HG03521 (cell line): ENCODE measurements at regions not wholly inside any gene's neighbourhood (a gene's known extent, or its start where the extent isn't known, plus 50 kb on each side); places are given as distances from the start of the nearest gene placed in this dataset.

Experiments used
- ATAC-seq: cut with Tn5 transposase; IDR thresholded peaks from one replicate; pipeline ENCODE4 v1.9.1; 2021; ENCODE audit warnings: mild to moderate bottlenecking, moderate library complexity; ENCODE audit not compliant: unreplicated experiment

DNA sequence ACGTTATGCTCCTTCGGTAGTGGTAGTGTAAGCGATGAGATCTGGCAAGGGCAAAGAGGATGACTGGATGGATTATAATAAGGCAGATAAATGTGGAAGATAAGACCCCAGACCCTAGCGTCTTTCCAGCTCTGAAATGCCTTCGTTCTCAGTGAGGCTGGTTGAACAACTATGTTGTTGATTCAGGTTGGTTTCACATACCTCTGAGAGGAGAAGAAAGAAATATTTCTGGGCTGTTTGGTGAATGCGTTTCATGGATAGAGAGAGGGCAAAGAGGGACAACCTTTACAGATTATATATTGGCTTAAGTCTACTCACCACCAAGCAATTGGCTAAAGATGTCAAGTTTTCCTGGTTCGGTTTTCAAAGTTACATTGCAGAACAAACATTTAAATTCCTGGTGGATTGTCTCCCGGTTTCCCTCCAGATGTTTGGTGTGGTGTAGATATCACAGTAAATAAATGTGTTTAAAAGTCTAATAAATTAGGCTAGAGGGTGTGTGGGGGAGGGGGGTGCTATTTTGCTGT is 190.1 kb upstream of the GLI2 start:
- no peak for ATAC-seq

DNA sequence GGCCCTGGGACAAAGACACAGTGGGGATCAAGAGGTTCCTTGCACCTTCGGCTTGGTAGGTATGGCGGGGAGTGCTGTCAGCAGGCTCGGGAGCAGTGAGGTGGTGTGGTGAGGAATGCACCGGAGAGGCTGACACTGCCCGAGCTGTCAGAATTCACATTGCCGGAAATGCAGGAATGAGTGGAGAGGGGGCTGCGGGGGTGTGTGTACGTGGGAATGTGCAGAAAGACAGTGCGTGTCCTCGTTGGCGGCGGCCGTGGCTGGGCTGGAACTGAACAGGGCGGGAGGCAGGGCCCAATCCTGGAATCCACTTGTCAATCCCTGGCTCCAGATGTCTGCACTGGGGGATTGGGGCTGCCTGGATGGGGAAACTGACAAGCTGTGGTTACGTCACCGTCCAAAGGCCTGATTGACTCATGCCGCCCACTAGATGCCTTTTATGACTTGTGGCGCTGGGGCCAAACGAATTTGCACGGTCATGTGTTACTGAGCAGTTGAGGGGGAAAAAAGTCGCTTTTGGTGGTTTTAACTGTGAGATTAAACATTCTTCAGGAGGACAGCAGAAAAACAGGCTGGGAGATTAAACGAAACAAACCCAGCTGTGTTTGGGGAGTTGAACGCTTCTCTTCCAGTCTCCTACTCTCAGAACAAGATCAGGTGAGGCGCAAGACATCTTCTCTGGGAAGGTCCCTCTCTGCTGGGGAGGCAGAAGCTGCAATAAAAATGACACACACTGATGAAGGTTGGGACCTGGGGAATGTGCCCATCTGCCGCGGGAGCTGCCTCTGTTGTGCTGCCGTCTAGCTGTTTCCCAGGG is 189.4 kb upstream of the GLI2 start:
- ATAC-seq: no peak

DNA sequence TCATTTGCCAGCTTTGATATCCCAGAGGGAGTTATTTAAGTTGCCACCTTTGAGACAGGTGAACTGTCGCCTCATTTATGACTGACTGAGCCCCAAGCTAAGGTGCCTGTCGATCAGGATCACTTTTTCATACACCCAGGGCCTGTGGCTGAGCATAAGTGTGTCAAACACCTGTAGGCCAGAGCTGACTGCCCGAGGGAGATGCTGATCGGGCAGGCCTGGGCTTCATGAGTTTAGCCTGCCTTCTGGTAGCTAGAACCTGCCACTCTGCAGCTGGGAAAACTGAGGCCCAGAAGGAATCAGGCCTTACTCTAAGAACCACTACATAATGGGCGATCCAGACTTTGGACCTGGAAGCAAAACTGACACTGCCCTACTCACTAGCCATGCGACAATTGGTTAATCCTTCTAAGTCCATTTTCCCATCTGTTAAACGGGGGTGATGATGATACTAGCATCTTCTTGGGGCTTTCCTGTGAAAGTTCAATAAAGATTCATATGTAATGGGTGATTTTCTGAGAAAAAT is 188.7 kb upstream of the GLI2 start:
- ATAC-seq: no peak

DNA sequence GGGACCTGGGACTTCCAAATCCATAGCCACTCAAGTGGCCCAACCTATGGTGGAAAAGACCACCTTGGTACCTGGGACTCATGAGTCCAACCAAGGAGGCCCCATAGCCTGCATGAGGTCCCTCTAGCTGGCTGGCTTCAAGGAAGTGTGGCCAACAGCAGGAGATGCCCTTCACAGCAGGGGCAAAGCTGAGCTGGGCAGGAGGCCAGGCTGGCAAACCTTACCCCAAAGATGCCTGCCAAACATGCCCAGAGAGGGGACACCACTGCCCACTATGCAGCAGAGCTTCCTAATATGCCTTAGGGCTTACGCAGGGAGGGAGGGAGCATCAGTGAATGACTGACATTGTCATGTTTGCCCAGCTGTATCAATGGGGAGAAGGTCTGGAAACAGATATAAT is 188.0 kb upstream of the GLI2 start:
- no peak for ATAC-seq

DNA sequence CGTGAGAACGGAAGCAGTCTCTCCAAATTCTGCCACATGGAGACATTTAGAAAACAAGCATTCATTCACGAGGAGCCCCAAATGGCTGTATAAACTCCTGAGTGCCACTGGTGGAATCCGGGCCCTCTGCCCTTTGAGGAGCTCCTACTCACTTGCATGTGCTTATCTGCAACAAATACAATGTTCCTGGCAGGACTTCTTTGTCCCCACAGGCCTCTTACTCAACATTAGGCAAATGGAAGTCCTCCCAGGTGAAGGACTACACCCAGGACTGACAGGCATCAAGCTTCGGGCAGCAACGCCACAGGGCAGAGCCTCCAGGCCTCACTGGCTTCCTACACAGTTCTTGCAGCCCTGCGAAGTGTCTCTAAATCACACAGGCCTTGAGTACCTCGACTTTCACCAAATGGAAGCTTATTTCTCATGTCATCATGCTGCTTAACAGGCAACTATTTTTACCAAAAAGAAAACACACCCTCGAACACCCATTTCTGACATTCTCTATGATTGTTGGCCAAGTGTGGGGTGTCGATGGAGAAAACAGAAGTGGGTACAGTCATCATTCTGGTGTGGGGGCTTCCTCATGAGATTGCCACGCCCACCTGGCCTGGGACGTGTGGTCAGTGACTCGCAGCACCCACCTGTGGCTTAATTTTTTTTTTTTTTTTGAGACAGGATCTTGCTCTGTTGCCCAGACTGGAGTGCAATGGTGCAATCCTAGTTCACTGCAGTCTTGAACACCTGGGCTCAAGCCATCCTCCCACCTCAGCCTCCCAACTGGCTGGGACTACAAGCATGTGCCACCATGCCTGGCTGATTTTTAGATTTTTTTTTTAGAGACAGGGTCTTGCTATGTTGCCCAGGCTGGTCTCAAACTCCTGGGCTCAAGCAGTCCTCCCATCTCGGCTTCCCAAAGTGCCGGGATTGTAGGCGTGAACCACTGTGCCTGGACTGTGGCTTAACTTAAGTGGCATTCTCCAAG is 186.8 kb upstream of the GLI2 start:
- no peak for ATAC-seq

DNA sequence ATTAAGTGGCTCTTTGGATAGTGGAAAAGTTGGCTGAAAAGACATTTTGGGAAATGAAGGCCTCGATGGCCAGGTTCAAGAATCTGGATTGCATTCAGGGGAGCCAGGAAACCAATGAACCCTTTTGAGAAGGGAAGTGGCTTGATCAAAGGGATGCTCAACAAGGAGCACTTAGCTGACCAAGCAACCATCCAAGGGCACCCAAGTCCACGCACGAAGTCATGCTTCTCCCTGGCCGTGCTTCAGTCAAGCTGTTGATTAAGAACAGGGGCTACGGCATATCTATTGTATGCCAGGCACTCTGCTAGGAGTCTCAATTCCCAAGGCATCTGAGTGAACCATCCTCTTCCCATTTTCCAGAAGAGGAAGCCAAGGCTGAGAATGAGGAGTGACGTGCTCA is 185.8 kb upstream of the GLI2 start:
- no peak for ATAC-seq

DNA sequence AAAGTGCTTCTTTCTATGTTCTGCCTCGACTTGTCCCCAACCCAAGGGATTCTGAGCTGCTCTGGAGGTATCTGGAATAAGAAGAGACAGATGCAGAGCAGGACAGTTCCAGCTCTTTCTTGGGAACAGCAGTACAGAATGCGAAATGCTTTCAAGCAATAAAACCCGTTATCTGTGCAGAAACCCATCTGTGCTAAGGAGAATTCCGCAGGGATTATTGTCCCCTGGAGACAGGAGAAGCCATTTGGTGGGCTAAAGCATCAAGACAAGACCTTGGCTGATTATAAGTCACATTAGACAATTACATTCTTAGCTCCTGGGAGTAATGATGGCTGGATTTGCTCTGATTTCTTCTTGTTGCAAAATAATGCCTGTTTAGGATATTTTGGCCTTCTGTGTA is 185.4 kb upstream of the GLI2 start:
- no peak for ATAC-seq

DNA sequence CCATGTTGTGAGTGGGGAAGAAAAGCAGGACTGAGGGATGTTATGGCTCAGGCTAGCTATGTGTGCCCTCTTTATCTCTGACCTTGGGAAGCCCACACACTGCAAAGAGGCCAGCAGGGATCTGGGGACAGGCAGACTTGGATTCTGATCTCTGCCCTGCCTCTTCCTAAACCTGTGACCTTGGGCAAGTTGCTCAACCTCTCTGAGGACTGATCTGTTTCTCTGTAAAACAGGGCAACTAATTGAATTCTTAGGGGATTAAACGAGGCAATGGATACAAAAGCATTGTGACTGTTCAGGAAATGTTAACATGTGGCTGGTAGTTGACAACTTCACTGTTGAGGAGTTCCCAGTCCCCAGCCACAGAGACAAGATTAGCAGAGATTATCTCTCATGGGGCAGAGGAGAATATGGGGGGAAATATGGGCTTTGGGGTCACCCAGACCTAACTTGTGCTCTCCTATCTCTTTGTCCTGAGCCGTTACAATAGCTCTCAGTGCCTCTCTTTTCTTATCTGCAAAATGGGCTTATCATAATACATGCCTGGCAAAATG is 184.7 kb upstream of the GLI2 start:
- no peak for ATAC-seq

DNA sequence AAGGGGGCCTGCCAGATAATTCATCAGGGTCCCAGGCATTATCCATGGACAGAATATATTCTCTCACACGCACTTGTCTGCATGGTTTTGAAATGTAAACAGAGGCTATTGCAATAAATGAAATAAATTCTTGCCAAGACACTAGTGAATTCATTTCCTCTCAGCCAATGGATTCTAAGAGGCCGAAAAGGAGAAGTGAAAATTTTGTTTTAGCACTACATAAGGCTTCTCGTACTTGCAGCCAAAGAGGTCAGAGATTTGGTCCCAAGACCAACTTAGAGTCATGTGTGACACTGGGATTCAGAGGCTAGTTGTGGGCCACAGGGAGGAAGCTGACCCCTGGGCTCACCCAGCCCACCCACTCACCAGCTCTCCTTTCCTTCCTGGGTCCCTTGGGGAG is 184.1 kb upstream of the GLI2 start:
- ATAC-seq: peak; percentile 50

DNA sequence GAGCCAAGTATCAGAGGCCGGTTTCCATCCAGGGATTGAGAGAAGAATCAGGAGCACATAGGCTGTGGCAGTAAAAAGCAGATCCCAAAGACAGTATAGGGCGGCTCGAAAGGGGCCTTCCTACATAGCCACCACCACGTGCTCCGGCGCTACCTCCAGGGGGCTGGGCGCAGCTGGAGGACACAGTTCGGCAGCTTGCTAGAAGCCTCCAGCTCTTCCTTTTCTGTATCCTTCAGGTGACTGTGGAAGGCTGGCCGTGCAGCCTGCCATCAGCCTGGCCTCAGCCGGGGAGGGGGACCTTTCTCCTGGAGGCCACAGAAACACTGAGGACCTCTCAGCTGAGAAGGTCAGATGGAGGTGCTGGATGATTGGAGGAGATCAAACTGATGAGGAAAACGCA is 183.6 kb upstream of the GLI2 start:
- ATAC-seq: no peak

DNA sequence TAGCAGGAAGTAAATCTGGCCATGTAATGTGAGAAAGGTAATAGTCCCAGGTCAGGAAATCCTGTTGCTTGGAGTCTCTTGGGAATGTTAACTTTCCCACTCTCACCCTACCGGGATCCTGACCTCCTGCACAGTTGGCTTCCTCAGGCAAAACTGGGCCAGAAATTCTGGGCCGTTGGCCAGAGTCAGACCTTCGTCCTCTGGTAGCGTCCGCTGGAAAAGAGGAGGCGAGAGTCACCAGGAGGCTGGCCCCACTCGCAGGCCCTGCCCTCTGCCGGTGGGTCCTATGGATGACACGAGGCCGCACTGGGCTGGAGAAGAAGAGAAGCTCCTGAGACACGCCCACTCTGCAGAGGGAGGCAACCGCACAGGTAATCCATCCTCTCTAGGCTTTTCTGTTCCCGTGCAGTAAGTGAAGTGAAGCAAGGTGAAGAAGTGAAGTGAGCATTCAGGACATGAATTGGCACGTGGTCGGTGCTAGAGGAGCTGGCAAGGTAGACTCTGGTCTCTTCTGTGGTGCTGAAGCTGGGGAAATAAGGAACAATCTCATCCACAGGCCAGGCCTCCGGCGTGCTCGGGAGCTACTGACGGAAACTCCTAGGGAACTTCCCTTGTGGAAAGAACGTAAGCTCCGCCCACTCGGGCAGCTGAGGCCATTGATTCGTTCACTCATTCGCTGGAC is 182.7 kb upstream of the GLI2 start:
- no peak for ATAC-seq

DNA sequence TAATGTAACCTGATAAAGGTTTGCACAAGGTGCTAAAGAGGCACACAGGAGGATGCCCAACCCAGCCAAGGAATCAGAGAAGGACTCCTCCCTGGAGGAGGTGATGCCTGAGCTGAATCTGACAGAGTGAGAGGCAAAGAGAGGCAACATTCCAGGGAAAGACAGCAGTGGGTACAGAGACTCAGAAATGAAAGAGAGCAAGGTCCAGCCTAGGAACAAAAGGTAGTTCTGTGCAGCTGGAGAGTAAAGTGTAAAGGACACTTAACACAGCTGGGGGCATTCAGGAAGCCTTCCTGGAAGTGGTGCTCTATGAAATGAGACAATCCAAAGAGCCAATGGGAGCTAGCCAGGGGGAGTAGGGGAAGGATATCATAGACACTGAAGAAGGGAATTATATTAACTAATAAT is 181.0 kb upstream of the GLI2 start:
- ATAC-seq: no peak

DNA sequence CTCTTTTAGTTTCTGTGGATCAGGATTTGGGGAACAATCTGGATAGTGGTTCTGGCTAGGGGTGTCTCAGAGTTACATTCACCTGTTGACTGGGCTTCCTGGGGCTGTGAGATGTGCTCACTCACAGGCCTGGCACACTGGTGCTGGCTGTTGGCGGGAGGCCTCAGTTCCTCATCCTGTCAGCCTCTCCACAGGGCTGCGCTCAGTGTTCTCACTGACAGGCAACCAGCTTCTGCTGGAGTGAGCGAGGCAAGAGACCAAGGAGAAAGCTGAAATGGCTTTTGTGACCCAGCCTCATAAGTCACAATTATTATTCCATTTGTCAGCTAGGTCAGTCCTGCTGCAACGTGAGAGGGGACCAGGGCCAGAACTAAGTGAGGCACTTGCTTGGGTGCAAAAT is 180.6 kb upstream of the GLI2 start:
- ATAC-seq: no peak

DNA sequence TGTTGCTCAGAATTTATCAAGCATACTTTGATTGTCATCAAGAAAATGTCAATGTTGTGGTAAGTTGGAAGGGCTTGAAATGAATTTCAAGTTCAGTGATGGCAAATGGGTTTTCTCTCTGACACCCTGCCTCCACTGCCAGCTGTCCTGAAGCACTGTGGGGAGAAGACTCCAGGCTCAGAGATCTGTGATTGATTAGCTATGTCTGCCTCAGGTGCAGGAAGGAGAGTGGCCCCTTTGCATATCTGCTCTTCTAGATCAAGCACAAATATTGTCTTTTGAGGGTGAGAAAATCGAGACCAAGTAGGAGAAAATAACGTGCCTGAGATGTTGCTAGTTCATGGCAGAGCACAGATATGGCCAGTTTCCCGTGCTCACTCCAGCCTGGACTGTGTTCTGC is 178.8 kb upstream of the GLI2 start:
- no peak for ATAC-seq

DNA sequence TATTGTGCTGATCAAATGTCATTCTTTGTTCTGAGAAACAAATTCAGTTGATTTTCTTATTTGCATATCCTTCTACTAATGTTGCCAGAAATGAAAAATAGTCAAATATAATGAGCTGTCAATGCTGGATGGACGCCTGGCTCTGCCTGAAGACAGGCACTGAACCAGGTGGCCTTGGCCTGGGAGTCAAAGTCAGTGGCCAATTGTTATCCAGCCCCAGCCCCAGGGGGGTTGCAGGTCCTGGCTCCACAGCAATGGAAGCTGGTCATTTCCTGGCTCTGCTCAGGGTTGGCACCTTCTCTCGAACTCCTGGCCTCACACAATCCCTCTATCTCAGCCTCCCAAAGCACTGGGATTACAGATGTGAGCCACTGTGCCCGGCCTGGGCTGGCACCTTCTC is 176.8 kb upstream of the GLI2 start:
- ATAC-seq: no peak

DNA sequence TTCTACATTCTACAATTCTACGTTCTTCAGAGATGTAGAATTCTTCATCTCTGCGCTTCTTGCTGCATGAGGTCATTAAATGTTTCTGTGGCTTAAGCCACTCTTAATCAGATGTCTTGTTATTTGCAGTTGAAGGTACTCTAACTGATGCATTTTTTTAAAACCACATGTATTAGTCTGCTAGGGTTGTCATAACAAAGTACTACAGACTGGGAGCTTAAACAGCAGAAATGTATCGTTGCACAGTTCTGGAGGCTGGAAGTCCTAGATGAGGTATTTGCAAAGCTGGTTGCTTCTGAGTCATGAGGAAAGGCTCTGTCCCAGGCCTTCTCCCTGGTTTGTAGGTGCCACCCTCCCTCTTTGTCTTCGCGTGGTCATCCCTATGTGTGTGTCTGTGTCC is 176.3 kb upstream of the GLI2 start:
- ATAC-seq: no peak

DNA sequence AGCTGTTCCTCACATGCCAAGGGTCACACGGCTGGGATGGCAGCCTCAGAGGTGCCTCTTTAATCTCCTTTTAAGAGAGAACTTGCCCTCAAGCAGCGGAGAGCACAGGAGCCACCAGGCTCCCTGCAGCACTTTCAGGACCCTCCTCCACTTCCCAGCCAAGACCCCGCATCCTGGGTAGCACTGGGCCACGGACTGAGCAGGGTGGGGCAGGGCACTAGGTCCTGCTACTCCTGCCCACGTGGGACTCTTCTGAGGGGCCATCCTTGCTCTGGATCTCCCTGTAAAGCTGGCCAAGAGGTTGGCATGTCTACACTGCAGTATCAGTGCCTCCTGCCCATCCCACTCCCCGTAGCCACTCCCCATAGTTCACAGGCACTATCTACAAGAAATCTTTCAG is 175.3 kb upstream of the GLI2 start:
- ATAC-seq: no peak

DNA sequence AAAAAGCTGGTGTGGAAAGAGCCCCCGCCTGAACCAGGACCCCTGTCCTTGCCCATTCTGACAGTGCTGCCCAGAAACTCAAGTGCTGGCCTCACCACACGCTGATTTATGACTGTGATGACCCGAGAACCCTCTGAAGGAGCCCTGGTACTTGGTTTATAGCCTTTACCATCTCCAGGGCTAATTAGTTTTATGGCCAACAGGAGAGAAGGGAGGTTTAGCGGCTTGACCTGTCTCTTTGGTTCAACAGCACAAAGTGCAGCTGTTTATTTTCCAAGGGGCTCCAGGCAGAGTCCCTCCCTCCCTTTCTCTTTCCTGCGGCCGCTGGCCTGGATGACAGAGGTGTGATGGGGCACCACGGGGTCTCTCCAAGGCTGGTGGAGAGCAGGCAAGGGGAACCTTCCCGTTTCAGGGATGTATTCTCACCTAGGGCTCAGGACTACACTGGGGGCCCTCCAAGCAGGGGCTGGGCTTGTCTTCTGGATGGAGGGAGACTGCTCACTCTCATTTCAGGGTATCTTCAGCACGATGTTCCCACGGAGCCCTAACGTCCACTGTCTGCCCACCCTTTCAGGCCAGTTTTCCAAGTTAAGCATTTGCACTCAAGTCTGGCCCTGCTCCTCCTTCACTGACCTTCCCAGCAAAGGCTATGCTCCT is 174.2 kb upstream of the GLI2 start:
- no peak for ATAC-seq

DNA sequence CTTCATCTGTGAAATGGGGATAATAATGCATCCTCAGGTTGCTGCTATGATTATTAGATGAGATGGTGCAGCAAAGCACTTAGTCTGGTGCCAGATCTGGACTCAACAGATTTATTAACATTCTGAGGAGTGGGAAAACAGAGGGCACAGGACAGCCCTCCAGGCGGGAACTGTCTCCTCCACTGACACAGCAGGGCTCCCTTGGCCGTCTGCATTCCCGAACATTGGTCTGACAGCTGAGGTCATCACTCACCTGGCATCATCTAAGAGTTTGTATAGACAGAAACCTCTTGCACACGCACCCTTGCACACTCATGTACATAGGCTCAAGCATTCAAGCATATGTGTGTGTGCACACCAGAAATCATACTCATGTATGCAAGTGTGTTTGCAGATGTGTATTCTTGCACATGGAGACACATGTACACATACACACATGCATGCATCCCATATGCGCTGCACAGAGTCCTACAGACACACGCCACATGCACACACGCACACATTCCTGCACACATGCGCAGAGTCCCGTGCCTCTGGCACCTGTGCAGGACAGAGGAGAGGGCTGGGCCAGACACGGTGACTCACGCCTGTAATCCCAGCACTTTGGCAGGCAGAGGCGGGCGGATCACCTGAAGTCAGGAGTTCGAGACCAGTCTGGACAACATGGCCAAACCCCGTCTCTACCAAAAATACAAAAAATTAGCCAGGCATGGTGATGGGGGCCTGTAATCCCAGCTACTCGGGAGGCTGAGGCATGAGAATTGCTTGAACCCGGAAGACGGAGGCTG is 173.3 kb upstream of the GLI2 start:
- no peak for ATAC-seq
